ENCODE measurements at regions not wholly inside any gene's neighbourhood (a gene's known extent, or its start where the extent isn't known, plus 50 kb on each side); places are given as distances from the start of the nearest gene placed in this dataset.

GRCh38 chr7:157061979-157062378 is 51.5 kb upstream of the MNX1 start:
- Mint-ChIP-seq H3K27me3 (peaks cover 59% of the 10 kb centered on the region), H3K4me1 (ENCODE audit: low read depth) (peaks cover 5% of the 10 kb centered on the region), H3K9me3 (ENCODE audit: low read depth) (peaks cover 26% of the 10 kb centered on the region), H3K36me3 (ENCODE audit: insufficient read depth) (no peaks in the 10 kb centered on the region), H3K4me3 (ENCODE audit: low read depth) (no peak overlapping the region), H3K27ac (no peak overlapping the region)
- no peak for DNase-seq (ENCODE audit: low spot score, unreplicated experiment)
- TF ChIP-seq CTCF (IDR thresholded peaks at IDR 0.05; ENCODE audit: unreplicated experiment) = no peak

- no peak for TF ChIP-seq CTCF (IDR thresholded peaks at IDR 0.05; ENCODE audit: unreplicated experiment)
- Mint-ChIP-seq H3K27ac (no peak overlapping the region), H3K4me3 (ENCODE audit: low read depth) (no peak overlapping the region), H3K27me3 (peaks cover 49% of the 10 kb centered on the region), H3K36me3 (ENCODE audit: insufficient read depth) (no peaks in the 10 kb centered on the region), H3K4me1 (ENCODE audit: low read depth) (no peaks in the 10 kb centered on the region), H3K9me3 (ENCODE audit: low read depth) (peaks cover 29% of the 10 kb centered on the region)
- no peak for DNase-seq (ENCODE audit: low spot score, unreplicated experiment)
Measured at GRCh38 chr7:157065046-157065445, 54.6 kb upstream of the MNX1 start.

- Mint-ChIP-seq H3K9me3 (ENCODE audit: low read depth) (no peaks in the 10 kb centered on the region), H3K27ac (no peak overlapping the region), H3K36me3 (ENCODE audit: insufficient read depth) (no peaks in the 10 kb centered on the region), H3K27me3 (peaks cover 57% of the 10 kb centered on the region), H3K4me3 (ENCODE audit: low read depth) (no peak overlapping the region), H3K4me1 (ENCODE audit: low read depth) (no peaks in the 10 kb centered on the region)
- DNase-seq (ENCODE audit: low spot score, unreplicated experiment) = no peak
- no peak for TF ChIP-seq CTCF (IDR thresholded peaks at IDR 0.05; ENCODE audit: unreplicated experiment)
Measured at GRCh38 chr7:157072361-157072760, 61.9 kb upstream of the MNX1 start.

GRCh38 chr7:157073335-157073734 is 62.9 kb upstream of the MNX1 start:
- H3K4me1 Mint-ChIP-seq (ENCODE audit: low read depth) = no peaks in the 10 kb centered on the region
- TF ChIP-seq CTCF (IDR thresholded peaks at IDR 0.05; ENCODE audit: unreplicated experiment) = no peak
- H3K4me3 Mint-ChIP-seq (ENCODE audit: low read depth) = no peak overlapping the region
- no peak for DNase-seq (ENCODE audit: low spot score, unreplicated experiment)
- peaks cover 62% of the 10 kb centered on the region for H3K27me3 Mint-ChIP-seq
- H3K27ac Mint-ChIP-seq = no peak overlapping the region
- H3K9me3 Mint-ChIP-seq (ENCODE audit: low read depth) = no peaks in the 10 kb centered on the region
- no peaks in the 10 kb centered on the region for H3K36me3 Mint-ChIP-seq (ENCODE audit: insufficient read depth)

GRCh38 chr7:157073949-157074624 is 63.6 kb upstream of the MNX1 start:
- Mint-ChIP-seq H3K4me3 (ENCODE audit: low read depth) (no peak overlapping the region), H3K27me3 (peaks cover 64% of the 10 kb centered on the region), H3K9me3 (ENCODE audit: low read depth) (no peaks in the 10 kb centered on the region), H3K4me1 (ENCODE audit: low read depth) (peaks cover 3% of the 10 kb centered on the region), H3K36me3 (ENCODE audit: insufficient read depth) (no peaks in the 10 kb centered on the region), H3K27ac (no peak overlapping the region)
- no peak for TF ChIP-seq CTCF (IDR thresholded peaks at IDR 0.05; ENCODE audit: unreplicated experiment)
- no peak for DNase-seq (ENCODE audit: low spot score, unreplicated experiment)
